ENCODE measurements at regions not wholly inside any gene's neighbourhood (a gene's known extent, or its start where the extent isn't known, plus 50 kb on each side); places are given as distances from the start of the nearest gene placed in this dataset.

GRCh38 chr16:13634959-13635358 is 285.0 kb upstream of the ERCC4 start:
- Mint-ChIP-seq H3K27ac (no peak overlapping the region), H3K4me3 (no peak overlapping the region), H3K4me1 (ENCODE audit: low read depth) (no peaks in the 10 kb centered on the region), H3K9me3 (peaks cover 15% of the 10 kb centered on the region), H3K27me3 (ENCODE audit: insufficient read depth) (no peaks in the 10 kb centered on the region), H3K36me3 (ENCODE audit: low read depth) (no peaks in the 10 kb centered on the region)
- no peak for DNase-seq (ENCODE audit: low spot score)
- intact Hi-C loops (cut with micrococcal nuclease): no loop called here

- Mint-ChIP-seq H3K36me3 (ENCODE audit: low read depth) (no peaks in the 10 kb centered on the region), H3K27me3 (ENCODE audit: insufficient read depth) (no peaks in the 10 kb centered on the region), H3K4me3 (no peak overlapping the region), H3K4me1 (ENCODE audit: low read depth) (no peaks in the 10 kb centered on the region), H3K9me3 (peaks cover 19% of the 10 kb centered on the region), H3K27ac (no peak overlapping the region)
- no peak for DNase-seq (ENCODE audit: low spot score)
- intact Hi-C loops (cut with micrococcal nuclease): no loop called here
Measured at GRCh38 chr16:13638218-13638617, 281.7 kb upstream of the ERCC4 start.

- no peak for DNase-seq (ENCODE audit: low spot score)
- intact Hi-C loops (cut with micrococcal nuclease): no loop called here
- H3K4me3 Mint-ChIP-seq: no peak overlapping the region
- H3K36me3 Mint-ChIP-seq (ENCODE audit: low read depth): no peaks in the 10 kb centered on the region
- H3K27me3 Mint-ChIP-seq (ENCODE audit: insufficient read depth): no peaks in the 10 kb centered on the region
- H3K4me1 Mint-ChIP-seq (ENCODE audit: low read depth): no peaks in the 10 kb centered on the region
- H3K27ac Mint-ChIP-seq: no peak overlapping the region
- H3K9me3 Mint-ChIP-seq: peaks cover 14% of the 10 kb centered on the region
Measured at GRCh38 chr16:13643412-13643811, 276.5 kb upstream of the ERCC4 start.

- H3K4me1 Mint-ChIP-seq (ENCODE audit: low read depth): no peaks in the 10 kb centered on the region
Measured at GRCh38 chr16:13645601-13646245, 274.2 kb upstream of the ERCC4 start.

GRCh38 chr16:13660807-13661206 is 259.1 kb upstream of the ERCC4 start:
- Mint-ChIP-seq H3K27me3 (ENCODE audit: insufficient read depth) (no peaks in the 10 kb centered on the region), H3K9me3 (peaks cover 8% of the 10 kb centered on the region), H3K4me1 (ENCODE audit: low read depth) (no peaks in the 10 kb centered on the region), H3K4me3 (no peak overlapping the region), H3K36me3 (ENCODE audit: low read depth) (no peaks in the 10 kb centered on the region), H3K27ac (no peak overlapping the region)
- DNase-seq (ENCODE audit: low spot score): no peak
- intact Hi-C loops (cut with micrococcal nuclease): no loop called here

More at GRCh38 chr16:13645601-13646245, 274.2 kb upstream of the ERCC4 start:
- no peaks in the 10 kb centered on the region for H3K27me3 Mint-ChIP-seq (ENCODE audit: insufficient read depth)
- H3K36me3 Mint-ChIP-seq (ENCODE audit: low read depth): no peaks in the 10 kb centered on the region
- no peak overlapping the region for H3K4me3 Mint-ChIP-seq
- H3K9me3 Mint-ChIP-seq: peaks cover 5% of the 10 kb centered on the region
- no peak for DNase-seq (ENCODE audit: low spot score)
- H3K27ac Mint-ChIP-seq: no peak overlapping the region
- intact Hi-C loops (cut with micrococcal nuclease): no loop called here

GRCh38 chr16:13665876-13666275 is 254.1 kb upstream of the ERCC4 start:
- Mint-ChIP-seq H3K27ac (no peak overlapping the region), H3K27me3 (ENCODE audit: insufficient read depth) (no peaks in the 10 kb centered on the region), H3K36me3 (ENCODE audit: low read depth) (no peaks in the 10 kb centered on the region), H3K4me3 (no peak overlapping the region), H3K4me1 (ENCODE audit: low read depth) (no peaks in the 10 kb centered on the region), H3K9me3 (peaks cover 3% of the 10 kb centered on the region)
- intact Hi-C loops (cut with micrococcal nuclease): no loop called here
- DNase-seq (ENCODE audit: low spot score): no peak

- Mint-ChIP-seq H3K27me3 (ENCODE audit: insufficient read depth) (no peaks in the 10 kb centered on the region), H3K27ac (no peak overlapping the region), H3K9me3 (no peaks in the 10 kb centered on the region), H3K4me1 (ENCODE audit: low read depth) (no peaks in the 10 kb centered on the region), H3K36me3 (ENCODE audit: low read depth) (no peaks in the 10 kb centered on the region), H3K4me3 (no peak overlapping the region)
- intact Hi-C loops (cut with micrococcal nuclease): no loop called here
- DNase-seq (ENCODE audit: low spot score): no peak
Measured at GRCh38 chr16:13672196-13672595, 247.8 kb upstream of the ERCC4 start.

- H3K27me3 Mint-ChIP-seq (ENCODE audit: insufficient read depth): no peaks in the 10 kb centered on the region
- no peaks in the 10 kb centered on the region for H3K4me1 Mint-ChIP-seq (ENCODE audit: low read depth)
- H3K4me3 Mint-ChIP-seq: no peak overlapping the region
- intact Hi-C loops (cut with micrococcal nuclease): no loop called here
- no peak for DNase-seq (ENCODE audit: low spot score)
- H3K27ac Mint-ChIP-seq: no peak overlapping the region
- H3K36me3 Mint-ChIP-seq (ENCODE audit: low read depth): no peaks in the 10 kb centered on the region
- H3K9me3 Mint-ChIP-seq: peaks cover 7% of the 10 kb centered on the region
Measured at GRCh38 chr16:13680021-13680889, 239.7 kb upstream of the ERCC4 start.

GRCh38 chr16:13684819-13685563 is 235.0 kb upstream of the ERCC4 start:
- Mint-ChIP-seq H3K9me3 (no peaks in the 10 kb centered on the region), H3K4me3 (no peak overlapping the region), H3K36me3 (ENCODE audit: low read depth) (no peaks in the 10 kb centered on the region), H3K4me1 (ENCODE audit: low read depth) (no peaks in the 10 kb centered on the region), H3K27ac (no peak overlapping the region), H3K27me3 (ENCODE audit: insufficient read depth) (no peaks in the 10 kb centered on the region)
- no peak for DNase-seq (ENCODE audit: low spot score)
- intact Hi-C loops (cut with micrococcal nuclease): no loop called here

- DNase-seq (ENCODE audit: low spot score): no peak
- no peaks in the 10 kb centered on the region for H3K36me3 Mint-ChIP-seq (ENCODE audit: low read depth)
- H3K4me1 Mint-ChIP-seq (ENCODE audit: low read depth): no peaks in the 10 kb centered on the region
- intact Hi-C loops (cut with micrococcal nuclease): no loop called here
- H3K4me3 Mint-ChIP-seq: no peak overlapping the region
- H3K9me3 Mint-ChIP-seq: peaks cover 30% of the 10 kb centered on the region
- H3K27me3 Mint-ChIP-seq (ENCODE audit: insufficient read depth): no peaks in the 10 kb centered on the region
- no peak overlapping the region for H3K27ac Mint-ChIP-seq
Measured at GRCh38 chr16:13696017-13696416, 223.9 kb upstream of the ERCC4 start.

GRCh38 chr16:13697013-13697412 is 222.9 kb upstream of the ERCC4 start:
- Mint-ChIP-seq H3K27ac (no peak overlapping the region), H3K9me3 (peaks cover 34% of the 10 kb centered on the region), H3K27me3 (ENCODE audit: insufficient read depth) (no peaks in the 10 kb centered on the region), H3K4me3 (no peak overlapping the region), H3K36me3 (ENCODE audit: low read depth) (no peaks in the 10 kb centered on the region), H3K4me1 (ENCODE audit: low read depth) (no peaks in the 10 kb centered on the region)
- intact Hi-C loops (cut with micrococcal nuclease): no loop called here
- DNase-seq (ENCODE audit: low spot score): no peak

GRCh38 chr16:13697568-13697967 is 222.4 kb upstream of the ERCC4 start:
- DNase-seq (ENCODE audit: low spot score): no peak
- Mint-ChIP-seq H3K27ac (no peak overlapping the region), H3K36me3 (ENCODE audit: low read depth) (no peaks in the 10 kb centered on the region), H3K27me3 (ENCODE audit: insufficient read depth) (no peaks in the 10 kb centered on the region), H3K9me3 (peaks cover 34% of the 10 kb centered on the region), H3K4me1 (ENCODE audit: low read depth) (no peaks in the 10 kb centered on the region), H3K4me3 (no peak overlapping the region)
- intact Hi-C loops (cut with micrococcal nuclease): no loop called here

GRCh38 chr16:13702614-13703013 is 217.3 kb upstream of the ERCC4 start:
- DNase-seq (ENCODE audit: low spot score): no peak
- H3K4me1 Mint-ChIP-seq (ENCODE audit: low read depth): no peaks in the 10 kb centered on the region
- H3K27ac Mint-ChIP-seq: no peak overlapping the region
- no peaks in the 10 kb centered on the region for H3K36me3 Mint-ChIP-seq (ENCODE audit: low read depth)
- intact Hi-C loops (cut with micrococcal nuclease): no loop called here
- no peak overlapping the region for H3K4me3 Mint-ChIP-seq
- H3K27me3 Mint-ChIP-seq (ENCODE audit: insufficient read depth): no peaks in the 10 kb centered on the region
- peaks cover 15% of the 10 kb centered on the region for H3K9me3 Mint-ChIP-seq
